Lower lobe of right lung (tissue), 2 donors: ENCODE measurements at regions not wholly inside any gene's neighbourhood (a gene's known extent, or its start where the extent isn't known, plus 50 kb on each side); places are given as distances from the start of the nearest gene placed in this dataset.

Experiments
- ATAC-seq, 2 donors: fragments of 200-7000 bp; cut with Tn5 transposase; one replicate each; pipeline ENCODE4 v1.9.1; 2020 to 2022; ENCODE audit warnings: mild to moderate bottlenecking in 2 of 2, moderate library complexity in 2 of 2
- DNase-seq: peaks from one replicate; pipeline ENCODE4 v3.0.0-alpha.2; 2020
- H3K27ac ChIP-seq: fragments of 200-600 bp; one replicate; pipeline ENCODE4 v1.8.0; 2022
- H3K27me3 ChIP-seq: fragments of 200-600 bp; one replicate; pipeline ENCODE4 v1.8.0; 2022; ENCODE audit warnings: low read depth
- H3K36me3 ChIP-seq: fragments of 200-600 bp; one replicate; pipeline ENCODE4 v1.8.0; 2022; ENCODE audit warnings: mild to moderate bottlenecking
- H3K4me1 ChIP-seq: fragments of 200-600 bp; one replicate; pipeline ENCODE4 v1.8.0; 2022
- H3K4me3 ChIP-seq: fragments of 200-600 bp; one replicate; pipeline ENCODE4 v1.8.0; 2022; ENCODE audit warnings: mild to moderate bottlenecking
- H3K9me3 ChIP-seq: fragments of 200-600 bp; one replicate; pipeline ENCODE4 v1.8.0; 2022
- CTCF ChIP-seq: fragments of 200-600 bp; IDR thresholded peaks from one replicate; pipeline ENCODE4 v1.8.0; 2022; ENCODE audit warnings: antibody characterized with exemption, mild to moderate bottlenecking
- intact Hi-C: fragments of 100-400 bp; cut with DNase I; formaldehyde crosslinking; loops from one replicate; pipeline ENCODE4 v1.11.0; 2022
- donor health status: DM: no; HTN: yes; CAD: no; lungs with severe emphysema.

- Histone ChIP-seq H3K27me3 (no peaks in the 10 kb centered on the region), H3K36me3 (no peaks in the 10 kb centered on the region), H3K9me3 (no peaks in the 10 kb centered on the region), H3K4me3 (no peak overlapping the region), H3K4me1 (peaks cover 13% of the 10 kb centered on the region), H3K27ac (no peak overlapping the region)
- ATAC-seq (no peak), DNase-seq (peak; percentile 1)
- intact Hi-C loops, result no loop called here
- TF ChIP-seq CTCF, result no peak
Observed at GRCh38 chr10:11680496-11680895, 61.7 kb upstream of the ECHDC3 start.

- TF ChIP-seq CTCF, result no peak
- Histone ChIP-seq H3K9me3 (no peaks in the 10 kb centered on the region), H3K27ac (no peak overlapping the region), H3K4me3 (no peak overlapping the region), H3K27me3 (no peaks in the 10 kb centered on the region), H3K4me1 (peaks cover 7% of the 10 kb centered on the region), H3K36me3 (no peaks in the 10 kb centered on the region)
- no peak for ATAC-seq
- intact Hi-C loops, result no loop called here
- no peak for DNase-seq
Observed at GRCh38 chr10:11679946-11680345, 62.2 kb upstream of the ECHDC3 start.

GRCh38 chr10:11678074-11678793 is 63.9 kb upstream of the ECHDC3 start:
- Histone ChIP-seq H3K27ac (no peak overlapping the region), H3K4me1 (no peaks in the 10 kb centered on the region), H3K27me3 (no peaks in the 10 kb centered on the region), H3K9me3 (no peaks in the 10 kb centered on the region), H3K36me3 (no peaks in the 10 kb centered on the region), H3K4me3 (no peak overlapping the region)
- intact Hi-C loops, result no loop called here
- no peak for TF ChIP-seq CTCF
- ATAC-seq (peak; percentile 58 to 59), DNase-seq (peak; percentile 22)

GRCh38 chr10:11677480-11677879 is 64.7 kb upstream of the ECHDC3 start:
- DNase-seq, result peak; percentile 21
- intact Hi-C loops, result no loop called here
- no peaks in the 10 kb centered on the region for H3K36me3 ChIP-seq
- ATAC-seq, result no peak
- H3K27ac ChIP-seq, result no peak overlapping the region
- no peak for TF ChIP-seq CTCF
- no peaks in the 10 kb centered on the region for H3K27me3 ChIP-seq
- no peaks in the 10 kb centered on the region for H3K9me3 ChIP-seq
- H3K4me3 ChIP-seq, result no peak overlapping the region
- H3K4me1 ChIP-seq, result no peaks in the 10 kb centered on the region

GRCh38 chr10:11673346-11674280 is 62.2 kb upstream of the USP6NL start:
- DNase-seq (no peak), ATAC-seq (no peak)
- intact Hi-C loops, result no loop called here
- Histone ChIP-seq H3K27ac (no peak overlapping the region), H3K36me3 (no peaks in the 10 kb centered on the region), H3K4me3 (no peak overlapping the region), H3K9me3 (no peaks in the 10 kb centered on the region), H3K27me3 (no peaks in the 10 kb centered on the region), H3K4me1 (no peaks in the 10 kb centered on the region)
- TF ChIP-seq CTCF, result no peak
